OCI-LY3 (cell line): ENCODE measurements at regions not wholly inside any gene's neighbourhood (a gene's known extent, or its start where the extent isn't known, plus 50 kb on each side); places are given as distances from the start of the nearest gene placed in this dataset.

ENCODE experiments used
- H2AFZ ChIP-seq: fragments of 200-600, 300-600 bp; shearing (Covaris generic); 2 replicates; pipeline ENCODE4 v1.6.0; 2014; ENCODE audit warnings: antibody characterized with exemption, low read depth, low read length
- H3K27ac ChIP-seq: fragments of 200-600, 300-600 bp; sonication (generic); 2 replicates; pipeline ENCODE4 v1.5.1; 2014; ENCODE audit warnings: mild to moderate bottlenecking, low read length, moderate library complexity, mixed read lengths
- H3K27me3 ChIP-seq: fragments of 200-600, 300-600 bp; sonication (generic); 2 replicates; pipeline ENCODE4 v1.6.1; 2014; ENCODE audit warnings: low read depth, low read length, mixed read lengths
- H3K36me3 ChIP-seq: fragments of 200-600, 300-600 bp; sonication (generic); replicated peaks from 2 replicates; pipeline ENCODE3; 2014; ENCODE audit warnings: low read depth, low read length, mixed read lengths
- H3K4me1 ChIP-seq: fragments of 300-600, 200-600 bp; sonication (generic); 2 replicates; pipeline ENCODE4 v1.6.1; 2014; ENCODE audit warnings: low read length, mixed read lengths
- H3K4me2 ChIP-seq: fragments of 200-600, 300-600 bp; sonication (generic); 2 replicates; pipeline ENCODE4 v1.6.1; 2014; ENCODE audit warnings: low read length, mixed read lengths
- H3K4me3 ChIP-seq: fragments of 300-600, 200-600 bp; sonication (generic); 2 replicates; pipeline ENCODE4 v1.5.1; 2014; ENCODE audit warnings: antibody characterized with exemption, mild to moderate bottlenecking, low read length, moderate library complexity
- H3K79me2 ChIP-seq: fragments of 300-600, 200-600 bp; shearing (Covaris generic); 2 replicates; pipeline ENCODE4 v1.6.1; 2014; ENCODE audit warnings: mild to moderate bottlenecking, low read length, mixed read lengths
- H3K9ac ChIP-seq: fragments of 300-600, 200-600 bp; shearing (Covaris generic); 2 replicates; pipeline ENCODE4 v1.6.0; 2014; ENCODE audit warnings: mild to moderate bottlenecking, low read length, moderate library complexity
- H3K9me3 ChIP-seq: fragments of 200-600, 300-600 bp; shearing (Covaris generic); 2 replicates; pipeline ENCODE4 v1.6.1; 2014; ENCODE audit warnings: low read length, mixed read lengths; ENCODE audit not compliant: insufficient read depth
- H4K20me1 ChIP-seq: fragments of 200-600, 300-600 bp; sonication (generic); 2 replicates; pipeline ENCODE4 v1.6.1; 2016; ENCODE audit warnings: low read length, mixed read lengths; ENCODE audit not compliant: insufficient read depth
- CTCF ChIP-seq: fragments of 200-600, 300-600 bp; sonication (generic); IDR thresholded peaks from 2 replicates; pipeline ENCODE4 v1.5.1; 2014; ENCODE audit warnings: antibody characterized with exemption, low read length, low read depth
- EZH2phosphoT487 ChIP-seq: fragments of 200-600 bp; shearing (Covaris generic); IDR thresholded peaks from 2 replicates; pipeline ENCODE4 v1.6.1; 2018; ENCODE audit warnings: antibody characterized with exemption, mixed run types, low read depth

- H3K36me3 ChIP-seq = no peaks in the 10 kb centered on the region
- no peak for TF ChIP-seq CTCF
- TF ChIP-seq EZH2phosphoT487 = no peak
- H3K4me1 ChIP-seq = no peaks in the 10 kb centered on the region
- H3K79me2 ChIP-seq = no peaks in the 10 kb centered on the region
- H3K27ac ChIP-seq = no peak overlapping the region
- no peaks in the 10 kb centered on the region for H3K9me3 ChIP-seq
- no peaks in the 10 kb centered on the region for H3K27me3 ChIP-seq
- no peak overlapping the region for H2AFZ ChIP-seq
- no peak overlapping the region for H3K4me2 ChIP-seq
- no peak overlapping the region for H3K4me3 ChIP-seq
- H3K9ac ChIP-seq = no peak overlapping the region
- no peaks in the 10 kb centered on the region for H4K20me1 ChIP-seq
Observed at GRCh38 chr12:42846782-42847181, 257.2 kb upstream of the PRICKLE1 start.

GRCh38 chr12:42834062-42834461, 244.5 kb upstream of the PRICKLE1 start:
- Histone ChIP-seq H3K36me3 (no peaks in the 10 kb centered on the region), H4K20me1 (no peaks in the 10 kb centered on the region)

GRCh38 chr12:42828836-42829235, 239.3 kb upstream of the PRICKLE1 start:
- Histone ChIP-seq H3K9ac (no peak overlapping the region), H3K27ac (no peak overlapping the region), H3K4me1 (no peaks in the 10 kb centered on the region), H3K9me3 (no peaks in the 10 kb centered on the region), H3K4me2 (no peak overlapping the region), H3K4me3 (no peak overlapping the region), H2AFZ (no peak overlapping the region), H3K79me2 (no peaks in the 10 kb centered on the region), H3K27me3 (no peaks in the 10 kb centered on the region), H3K36me3 (no peaks in the 10 kb centered on the region), H4K20me1 (no peaks in the 10 kb centered on the region)
- TF ChIP-seq CTCF (no peak), EZH2phosphoT487 (no peak)

More at GRCh38 chr12:42834062-42834461, 244.5 kb upstream of the PRICKLE1 start:
- Histone ChIP-seq H3K9me3 (no peaks in the 10 kb centered on the region), H3K9ac (no peak overlapping the region), H3K79me2 (no peaks in the 10 kb centered on the region), H3K4me2 (no peak overlapping the region), H3K27ac (no peak overlapping the region), H3K4me1 (no peaks in the 10 kb centered on the region), H3K27me3 (no peaks in the 10 kb centered on the region), H3K4me3 (no peak overlapping the region), H2AFZ (no peak overlapping the region)
- TF ChIP-seq CTCF (no peak), EZH2phosphoT487 (no peak)

- Histone ChIP-seq H3K4me1 (no peaks in the 10 kb centered on the region), H2AFZ (no peak overlapping the region), H3K4me2 (no peak overlapping the region), H3K9ac (no peak overlapping the region), H3K27ac (no peak overlapping the region), H4K20me1 (no peaks in the 10 kb centered on the region), H3K27me3 (no peaks in the 10 kb centered on the region), H3K36me3 (no peaks in the 10 kb centered on the region), H3K79me2 (no peaks in the 10 kb centered on the region), H3K4me3 (no peak overlapping the region), H3K9me3 (no peaks in the 10 kb centered on the region)
- TF ChIP-seq EZH2phosphoT487 (no peak), CTCF (no peak)
Observed at GRCh38 chr12:42824327-42824726, 234.8 kb upstream of the PRICKLE1 start.
